Dermis blood vessel endothelial cell (primary cell): ENCODE measurements at regions not wholly inside any gene's neighbourhood (a gene's known extent, or its start where the extent isn't known, plus 50 kb on each side); places are given as distances from the start of the nearest gene placed in this dataset.

Experiments
- DNase-seq: peaks from one replicate; pipeline ENCODE4 v3.0.0; 2010

- DNase-seq: no peak
These were observed 202.8 kb upstream of the CITED2 start for GRCh38 chr6:139577124-139577762.

GRCh38 chr6:139572001-139572400 is 197.6 kb upstream of the CITED2 start:
- no peak for DNase-seq

DNA sequence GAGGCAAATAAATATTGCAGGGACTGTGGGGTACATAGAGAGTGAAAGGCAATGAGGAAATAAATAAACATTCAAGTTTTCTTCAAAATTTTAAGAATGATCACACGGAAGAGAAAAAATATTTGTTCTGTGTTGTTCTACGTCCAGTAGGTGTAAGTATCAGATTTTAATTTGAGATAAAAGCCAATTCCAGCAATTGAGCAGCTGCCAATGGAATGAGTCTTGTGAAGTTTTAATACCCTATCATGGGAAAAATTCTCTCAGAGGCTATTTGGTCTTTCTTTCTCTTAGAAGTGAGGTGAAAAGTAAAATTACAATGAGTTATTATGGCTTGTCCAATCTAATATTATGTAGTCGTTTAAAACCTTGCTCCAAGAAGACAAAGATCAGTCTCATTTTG is 195.7 kb upstream of the CITED2 start:
- DNase-seq: no peak

DNA sequence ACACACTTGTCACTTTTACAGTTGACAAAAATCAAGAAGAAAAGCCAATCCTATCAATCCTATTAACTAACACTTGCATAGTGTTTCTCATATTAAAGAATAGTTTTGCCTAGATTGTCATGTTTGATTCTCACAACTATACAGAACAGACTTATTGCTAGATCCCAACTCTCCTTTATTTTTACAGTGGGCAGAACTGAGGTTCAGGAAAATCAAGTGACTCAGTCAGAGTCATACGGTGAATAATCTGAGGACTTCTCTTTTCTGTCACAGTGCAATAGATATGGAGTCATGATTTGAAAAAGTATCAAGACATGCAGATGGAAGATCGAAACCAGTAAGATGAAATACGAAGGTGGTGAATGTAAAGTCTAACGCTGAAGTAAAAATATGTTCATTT is 195.1 kb upstream of the CITED2 start:
- DNase-seq: peak; percentile 55

GRCh38 chr6:139568956-139569538 is 194.6 kb upstream of the CITED2 start:
- DNase-seq: peak; percentile 74

GRCh38 chr6:139568151-139568955 is 193.9 kb upstream of the CITED2 start:
- DNase-seq: no peak

DNA sequence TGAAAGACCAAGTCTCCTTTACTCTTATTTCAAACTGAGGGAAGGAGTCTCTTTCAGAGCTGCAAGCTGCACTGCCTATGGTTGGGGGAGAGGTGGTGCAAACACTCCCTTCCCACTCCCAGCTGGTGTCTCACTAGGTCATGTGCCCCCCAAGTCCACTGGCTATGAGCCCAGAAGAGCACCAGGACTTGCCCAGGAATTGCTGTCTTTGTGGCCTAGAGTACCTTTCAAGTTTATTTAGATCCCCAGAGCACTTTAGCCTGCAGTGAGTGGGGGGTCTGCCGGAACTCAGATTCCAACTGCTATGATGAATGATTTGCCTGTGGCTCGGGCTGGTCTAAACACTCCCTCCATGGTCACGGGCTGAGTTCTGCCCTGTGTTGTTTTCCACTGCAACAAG is 192.6 kb upstream of the CITED2 start:
- no peak for DNase-seq

DNA sequence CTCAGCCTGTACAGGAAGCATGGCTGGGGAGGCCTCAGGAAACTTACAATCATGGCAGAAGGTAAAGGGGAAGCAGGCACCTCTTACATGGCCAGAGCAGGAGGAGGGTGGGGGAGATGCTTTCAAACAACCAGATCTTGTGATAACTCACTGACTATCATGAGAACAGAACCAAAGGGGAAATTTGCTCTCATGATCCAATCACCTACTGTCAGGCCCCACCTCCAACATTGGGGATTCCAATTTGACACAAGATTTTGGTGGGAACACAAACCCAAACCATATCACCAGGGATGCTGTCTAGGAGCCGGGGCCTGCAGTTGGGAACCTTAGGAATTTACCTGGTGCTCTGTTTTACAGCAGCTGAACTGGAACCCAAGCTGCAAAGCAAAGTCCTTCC is 191.1 kb upstream of the CITED2 start:
- no peak for DNase-seq

- DNase-seq: no peak
These were observed 183.1 kb upstream of the CITED2 start for GRCh38 chr6:139557547-139557946.

DNA sequence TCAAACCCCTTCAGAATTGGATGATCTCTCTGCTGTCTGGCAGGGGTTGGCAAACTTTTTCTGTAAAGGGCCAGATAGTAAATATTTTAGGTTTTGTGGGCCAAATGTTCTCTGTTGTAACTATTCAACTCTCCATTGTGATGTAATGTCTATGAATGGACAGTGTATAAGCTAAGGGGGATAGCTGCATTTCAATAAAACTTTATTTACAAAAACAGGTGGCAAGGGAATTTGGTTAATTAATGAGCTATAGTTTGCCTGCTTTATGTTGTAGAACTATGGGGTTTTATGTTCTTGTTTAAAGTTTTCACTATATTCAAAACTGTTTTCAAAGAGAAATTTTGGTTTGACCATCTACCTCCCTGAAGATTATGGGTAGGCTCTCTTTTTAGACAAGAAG is 182.1 kb upstream of the CITED2 start:
- no peak for DNase-seq

GRCh38 chr6:139553916-139554315 is 179.5 kb upstream of the CITED2 start:
- DNase-seq: no peak

GRCh38 chr6:139551376-139551775 is 176.9 kb upstream of the CITED2 start:
- no peak for DNase-seq

GRCh38 chr6:139550361-139550760 is 175.9 kb upstream of the CITED2 start:
- no peak for DNase-seq

DNA sequence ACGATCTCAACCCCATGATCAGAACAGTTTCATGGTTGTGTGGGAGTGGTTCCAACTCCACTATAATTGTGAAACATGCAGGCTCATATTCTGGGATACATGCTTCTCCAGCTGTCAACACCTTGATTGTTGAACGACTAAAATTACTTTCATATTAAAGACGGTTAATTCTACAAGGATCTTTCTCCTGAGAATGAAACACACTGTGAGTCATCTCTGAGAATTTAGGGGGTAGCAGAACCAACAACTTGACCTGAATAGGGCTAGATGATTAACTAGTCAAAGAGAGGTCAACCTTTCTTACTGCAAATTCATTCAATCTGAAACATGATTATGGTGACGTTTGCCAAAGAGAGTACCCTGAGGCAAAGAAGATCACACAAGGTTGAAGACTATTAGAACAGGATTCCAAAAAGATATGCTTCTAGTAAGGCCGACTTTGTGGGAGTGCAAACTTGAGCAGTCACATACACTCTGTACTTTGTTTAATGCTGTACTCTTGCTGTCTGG is 175.2 kb upstream of the CITED2 start:
- no peak for DNase-seq

GRCh38 chr6:139547804-139548203 is 173.4 kb upstream of the CITED2 start:
- DNase-seq: no peak

DNA sequence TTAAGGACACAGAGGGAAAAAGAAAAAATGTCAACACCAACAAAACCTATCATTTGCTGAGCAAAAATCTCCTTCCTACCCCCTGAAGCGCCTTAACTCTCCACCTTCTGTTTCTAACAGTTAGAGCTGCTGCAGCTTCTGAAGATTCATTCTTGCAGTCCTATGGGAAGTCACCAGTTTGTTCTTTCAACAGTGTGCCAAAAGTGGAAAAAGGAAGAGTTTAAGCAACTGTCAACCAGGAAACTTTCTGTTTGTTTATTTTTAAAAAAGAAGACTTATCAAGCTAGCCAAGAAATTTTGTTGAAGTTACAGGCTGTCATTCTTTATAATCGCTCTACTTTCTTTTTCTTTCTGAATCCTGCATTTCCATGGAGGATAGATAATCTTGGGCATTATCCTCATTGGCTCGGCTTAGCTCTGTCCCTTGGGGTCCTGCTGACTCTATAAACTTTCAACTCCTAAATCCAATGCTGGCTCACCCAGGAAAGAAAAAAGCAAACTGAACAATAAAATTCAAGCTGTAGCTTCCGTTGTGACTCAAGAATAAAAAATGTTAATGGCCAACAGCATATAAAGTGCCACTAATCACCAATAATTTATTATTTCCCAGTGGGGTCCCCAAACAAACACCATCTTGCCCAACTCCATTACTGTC is 172.8 kb upstream of the CITED2 start:
- no peak for DNase-seq

GRCh38 chr6:139546106-139546472 is 171.6 kb upstream of the CITED2 start:
- no peak for DNase-seq

GRCh38 chr6:139545206-139546105 is 171.0 kb upstream of the CITED2 start:
- no peak for DNase-seq

GRCh38 chr6:139544701-139545057 is 170.2 kb upstream of the CITED2 start:
- no peak for DNase-seq

DNA sequence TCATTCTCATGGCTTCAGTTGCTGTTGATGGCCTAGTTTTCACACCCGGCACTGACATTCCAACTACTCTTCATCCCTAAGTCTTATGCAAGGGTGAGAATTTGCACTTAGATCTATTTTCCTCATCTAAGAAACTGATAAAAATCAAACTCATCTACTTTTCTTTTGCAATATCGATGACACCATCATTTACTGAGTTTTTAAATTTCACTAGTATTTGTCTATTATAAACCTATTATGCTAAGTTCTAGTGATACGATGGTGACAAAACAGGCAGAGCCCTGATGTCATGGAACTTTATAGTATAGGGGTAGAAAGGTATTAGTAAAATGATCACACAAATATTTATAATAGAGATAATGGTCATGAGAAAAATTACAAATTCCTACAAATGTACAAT is 167.9 kb upstream of the CITED2 start:
- no peak for DNase-seq

DNA sequence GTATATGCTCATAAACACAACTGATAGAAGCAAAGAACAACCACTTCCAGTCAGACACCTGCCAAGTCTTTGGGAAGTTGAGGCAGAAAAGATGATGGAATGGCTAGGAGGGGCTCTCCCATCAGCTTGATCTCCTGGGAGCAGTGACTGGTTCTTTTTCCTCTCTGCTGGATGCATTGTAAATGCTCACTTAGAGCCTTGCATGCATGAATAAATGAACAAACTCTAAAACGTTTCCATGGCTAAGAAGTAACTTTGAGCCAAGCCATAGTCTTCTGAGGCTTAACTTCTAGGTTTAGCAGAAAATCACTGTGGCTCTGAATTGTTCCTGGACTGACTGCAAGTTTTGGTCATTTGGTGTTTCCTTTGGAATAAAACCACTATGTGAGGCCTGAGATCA is 166.4 kb upstream of the CITED2 start:
- no peak for DNase-seq

- DNase-seq: peak; percentile 70
These were observed 165.8 kb upstream of the CITED2 start for GRCh38 chr6:139540276-139540675.
